Activated CD8-positive, alpha-beta memory T cell treated with anti-CD3 and anti-CD28 coated beads for 24 hours (primary cell): ENCODE measurements at regions not wholly inside any gene's neighbourhood (a gene's known extent, or its start where the extent isn't known, plus 50 kb on each side); places are given as distances from the start of the nearest gene placed in this dataset.

Experiments used
- DNase-seq: peaks from one replicate; pipeline ENCODE4 v3.0.0-alpha.2; 2020

GRCh38 chr12:92341065-92341668 is 195.5 kb upstream of the BTG1 start:
- no peak for DNase-seq

GRCh38 chr12:92340441-92341064 is 194.9 kb upstream of the BTG1 start:
- DNase-seq = no peak

- no peak for DNase-seq
Measured at GRCh38 chr12:92340003-92340402, 194.4 kb upstream of the BTG1 start.

GRCh38 chr12:92339198-92339821 is 193.7 kb upstream of the BTG1 start:
- no peak for DNase-seq

- DNase-seq = no peak
Measured at GRCh38 chr12:92338671-92339070, 193.0 kb upstream of the BTG1 start.

- DNase-seq = no peak
Measured at GRCh38 chr12:92338102-92338501, 192.5 kb upstream of the BTG1 start.

- no peak for DNase-seq
Measured at GRCh38 chr12:92337128-92337527, 191.5 kb upstream of the BTG1 start.

GRCh38 chr12:92336641-92337040 is 191.0 kb upstream of the BTG1 start:
- DNase-seq = no peak

GRCh38 chr12:92335831-92336230 is 190.2 kb upstream of the BTG1 start:
- DNase-seq = no peak

- DNase-seq = no peak
Measured at GRCh38 chr12:92334552-92334951, 188.9 kb upstream of the BTG1 start.

GRCh38 chr12:92332552-92332951 is 186.9 kb upstream of the BTG1 start:
- DNase-seq = no peak

- DNase-seq = no peak
Measured at GRCh38 chr12:92331383-92331782, 185.7 kb upstream of the BTG1 start.

- DNase-seq = no peak
Measured at GRCh38 chr12:92330654-92331053, 185.0 kb upstream of the BTG1 start.

GRCh38 chr12:92326877-92327276 is 181.2 kb upstream of the BTG1 start:
- no peak for DNase-seq

GRCh38 chr12:92324849-92325500 is 179.3 kb upstream of the BTG1 start:
- DNase-seq = no peak

- no peak for DNase-seq
Measured at GRCh38 chr12:92312463-92312964, 166.9 kb upstream of the BTG1 start.

- DNase-seq = no peak
Measured at GRCh38 chr12:92304371-92305055, 158.9 kb upstream of the BTG1 start.

- no peak for DNase-seq
Measured at GRCh38 chr12:92302041-92302829, 156.6 kb upstream of the BTG1 start.

GRCh38 chr12:92301356-92301755 is 155.7 kb upstream of the BTG1 start:
- no peak for DNase-seq

- DNase-seq = no peak
Measured at GRCh38 chr12:92300777-92301176, 155.1 kb upstream of the BTG1 start.

GRCh38 chr12:92299744-92300143 is 154.1 kb upstream of the BTG1 start:
- no peak for DNase-seq

- no peak for DNase-seq
Measured at GRCh38 chr12:92299344-92299743, 153.7 kb upstream of the BTG1 start.
